GM23338 (cell line): ENCODE measurements at regions not wholly inside any gene's neighbourhood (a gene's known extent, or its start where the extent isn't known, plus 50 kb on each side); places are given as distances from the start of the nearest gene placed in this dataset.

ENCODE experiments used
- ATAC-seq: fragments of 200-7000 bp; cut with Tn5 transposase; 3 replicates; pipeline ENCODE4 v1.9.1; 2020
- DNase-seq: peaks from one replicate; pipeline ENCODE4 v3.0.0-alpha.2; 2015; ENCODE audit warnings: low spot score
- H2AFZ ChIP-seq: fragments of 200-600 bp; sonication (generic); 2 replicates; pipeline ENCODE4 v1.8.0; 2016; ENCODE audit warnings: antibody characterized with exemption, mild to moderate bottlenecking, moderate library complexity
- H3F3A ChIP-seq: fragments of 200-600 bp; sonication (generic); replicated peaks from 2 replicates; pipeline ENCODE4 v1.8.0; 2017; ENCODE audit warnings: antibody characterized with exemption, mixed run types, low read depth
- H3K27ac ChIP-seq: fragments of 200-600 bp; sonication (generic); 2 replicates; pipeline ENCODE4 v1.6.1; 2016; ENCODE audit warnings: low read depth
- H3K27me3 ChIP-seq: fragments of 200-600 bp; sonication (generic); 2 replicates; pipeline ENCODE4 v1.8.0; 2016; ENCODE audit warnings: mild to moderate bottlenecking, mixed run types, moderate library complexity; ENCODE audit not compliant: insufficient read depth
- H3K36me3 ChIP-seq: fragments of 200-600 bp; sonication (generic); 2 replicates; pipeline ENCODE4 v1.8.0; 2016; ENCODE audit warnings: mild to moderate bottlenecking; ENCODE audit not compliant: insufficient read depth
- H3K4me1 ChIP-seq: fragments of 200-600 bp; sonication (generic); 2 replicates; pipeline ENCODE4 v1.8.0; 2016; ENCODE audit warnings: mild to moderate bottlenecking, moderate library complexity; ENCODE audit not compliant: insufficient read depth
- H3K4me2 ChIP-seq: fragments of 200-600 bp; sonication (generic); 2 replicates; pipeline ENCODE4 v1.7.1; 2017; ENCODE audit warnings: mixed run types
- H3K4me3 ChIP-seq: fragments of 200-600 bp; sonication (generic); 2 replicates; pipeline ENCODE4 v1.6.1; 2016; ENCODE audit warnings: mixed run types
- H3K79me2 ChIP-seq: fragments of 200-600 bp; sonication (generic); replicated peaks from 2 replicates; pipeline ENCODE4 v1.8.0; 2017; ENCODE audit warnings: mild to moderate bottlenecking; ENCODE audit not compliant: insufficient read depth
- H3K9me2 ChIP-seq: fragments of 200-600 bp; sonication (generic); 2 replicates; pipeline ENCODE4 v1.8.0; 2017; ENCODE audit not compliant: insufficient read depth
- H4K20me1 ChIP-seq: fragments of 200-600 bp; sonication (generic); replicated peaks from 2 replicates; pipeline ENCODE4 v1.8.0; 2017; ENCODE audit warnings: mild to moderate bottlenecking; ENCODE audit not compliant: insufficient read depth
- H3K27ac Mint-ChIP-seq: 2 replicates; pipeline ENCODE4 v1.8.0; 2020; ENCODE audit warnings: inconsistent platforms, mild to moderate bottlenecking, moderate library complexity, mixed read lengths
- H3K27me3 Mint-ChIP-seq: 3 replicates; pipeline ENCODE4 v1.8.0; 2022; ENCODE audit warnings: low read depth, mild to moderate bottlenecking, moderate library complexity, mixed read lengths, inconsistent platforms; ENCODE audit not compliant: insufficient read depth, poor library complexity
- H3K36me3 Mint-ChIP-seq: 3 replicates; pipeline ENCODE4 v1.8.0; 2021; ENCODE audit warnings: low read depth, mild to moderate bottlenecking, inconsistent platforms, moderate library complexity, mixed read lengths
- H3K4me1 Mint-ChIP-seq: 3 replicates; pipeline ENCODE4 v1.8.0; 2020; ENCODE audit warnings: mild to moderate bottlenecking, inconsistent platforms, mixed read lengths
- H3K4me3 Mint-ChIP-seq: 3 replicates; pipeline ENCODE4 v1.8.0; 2021; ENCODE audit warnings: moderate library complexity, mild to moderate bottlenecking, inconsistent platforms, mixed read lengths
- H3K9me3 Mint-ChIP-seq: 3 replicates; pipeline ENCODE4 v1.8.0; 2020; ENCODE audit warnings: moderate library complexity, mild to moderate bottlenecking, inconsistent platforms, mixed read lengths
- CREB1 ChIP-seq: fragments of 250-450 bp; sonication (Bioruptor Pico); IDR thresholded peaks from 2 replicates; pipeline ENCODE4 v1.5.0; 2020; ENCODE audit warnings: low read depth, mild to moderate bottlenecking, moderate library complexity
- ETS1 ChIP-seq: IDR thresholded peaks from 2 replicates; pipeline ENCODE4 v1.6.1; 2016; ENCODE audit warnings: antibody characterized with exemption
- EZH2 ChIP-seq: fragments of 200-600 bp; sonication (generic); IDR thresholded peaks from one replicate; pipeline ENCODE4 v1.8.0; 2017; ENCODE audit warnings: antibody characterized with exemption, mild to moderate bottlenecking, low read depth; ENCODE audit not compliant: unreplicated experiment
- EZH2phosphoT487 ChIP-seq: fragments of 200-600 bp; sonication (generic); IDR thresholded peaks from one replicate; pipeline ENCODE4 v1.8.1; 2018; ENCODE audit warnings: antibody characterized with exemption; ENCODE audit not compliant: unreplicated experiment
- JUNB ChIP-seq: IDR thresholded peaks from one replicate; pipeline ENCODE4 v1.6.1; 2016; ENCODE audit warnings: antibody characterized with exemption; ENCODE audit not compliant: unreplicated experiment
- NANOG ChIP-seq: IDR thresholded peaks from 2 replicates; pipeline ENCODE4 v1.6.1; 2016; ENCODE audit warnings: antibody characterized with exemption, borderline replicate concordance
- POLR2AphosphoS5 ChIP-seq: IDR thresholded peaks from 2 replicates; pipeline ENCODE4 v1.6.1; 2016; ENCODE audit warnings: antibody characterized with exemption, low read depth
- STAT1 ChIP-seq: IDR thresholded peaks from one replicate; pipeline ENCODE4 v1.6.1; 2016; ENCODE audit warnings: antibody characterized with exemption; ENCODE audit not compliant: unreplicated experiment
- ZNF114 ChIP-seq: fragments of 250-450 bp; sonication (Bioruptor Pico); IDR thresholded peaks from 2 replicates; pipeline ENCODE4 v1.5.0; 2020; ENCODE audit warnings: mild to moderate bottlenecking, moderate library complexity
- ZNF331 ChIP-seq: fragments of 250-450 bp; sonication (Bioruptor Pico); IDR thresholded peaks from 2 replicates; pipeline ENCODE4 v1.5.0; 2020; ENCODE audit warnings: low read depth, mild to moderate bottlenecking, moderate library complexity
- TF ChIP-seq, protein P1 (sequence below), 2 experiments: fragments of 200-600 bp in 1 of 2; sonication (generic) in 1 of 2; conservative IDR thresholded peaks; 2 replicates each; pipeline versions ENCODE4 v1.5.1 to v1.6.1; 2016 to 2017; ENCODE audit warnings: antibody characterized with exemption in 2 of 2, low read depth in 2 of 2, mild to moderate bottlenecking in 2 of 2, moderate library complexity in 1 of 2
- TF ChIP-seq, protein P2 (sequence below): IDR thresholded peaks from one replicate; pipeline ENCODE4 v1.6.1; 2018; ENCODE audit warnings: antibody characterized with exemption; ENCODE audit not compliant: unreplicated experiment

GRCh38 chr6:82611751-82612150 is 248.1 kb downstream of the TPBG start (continued):
- TF ChIP-seq ETS1 (no peak), EZH2phosphoT487 (no peak)

GRCh38 chr6:82612475-82613039 is 248.9 kb downstream of the TPBG start:
- Mint-ChIP-seq H3K4me1 (peaks cover 7% of the 10 kb centered on the region; the same call in 2 of the 3 replicates), H3K9me3 (no peaks in the 10 kb centered on the region), H3K36me3 (no peaks in the 10 kb centered on the region), H3K27me3 (no peaks in the 10 kb centered on the region), H3K27ac (no peak overlapping the region), H3K4me3 (no peak overlapping the region)
- peaks cover 3% of the 10 kb centered on the region; the same call in 1 of the 2 replicates for H3K4me1 ChIP-seq
- H3F3A ChIP-seq = no peaks in the 10 kb centered on the region
- no peaks in the 10 kb centered on the region for H3K9me2 ChIP-seq
- H2AFZ ChIP-seq = no peak overlapping the region
- H3K79me2 ChIP-seq = no peaks in the 10 kb centered on the region
- H3K27me3 ChIP-seq = no peaks in the 10 kb centered on the region
- no peak overlapping the region for H3K4me2 ChIP-seq
- H4K20me1 ChIP-seq = no peaks in the 10 kb centered on the region
- DNase-seq = no peak
- no peaks in the 10 kb centered on the region for H3K36me3 ChIP-seq
- no peak overlapping the region for H3K27ac ChIP-seq
- no peak for TF ChIP-seq CREB1 (CRISPR knock-in tag)
- TF ChIP-seq, protein P1, sequence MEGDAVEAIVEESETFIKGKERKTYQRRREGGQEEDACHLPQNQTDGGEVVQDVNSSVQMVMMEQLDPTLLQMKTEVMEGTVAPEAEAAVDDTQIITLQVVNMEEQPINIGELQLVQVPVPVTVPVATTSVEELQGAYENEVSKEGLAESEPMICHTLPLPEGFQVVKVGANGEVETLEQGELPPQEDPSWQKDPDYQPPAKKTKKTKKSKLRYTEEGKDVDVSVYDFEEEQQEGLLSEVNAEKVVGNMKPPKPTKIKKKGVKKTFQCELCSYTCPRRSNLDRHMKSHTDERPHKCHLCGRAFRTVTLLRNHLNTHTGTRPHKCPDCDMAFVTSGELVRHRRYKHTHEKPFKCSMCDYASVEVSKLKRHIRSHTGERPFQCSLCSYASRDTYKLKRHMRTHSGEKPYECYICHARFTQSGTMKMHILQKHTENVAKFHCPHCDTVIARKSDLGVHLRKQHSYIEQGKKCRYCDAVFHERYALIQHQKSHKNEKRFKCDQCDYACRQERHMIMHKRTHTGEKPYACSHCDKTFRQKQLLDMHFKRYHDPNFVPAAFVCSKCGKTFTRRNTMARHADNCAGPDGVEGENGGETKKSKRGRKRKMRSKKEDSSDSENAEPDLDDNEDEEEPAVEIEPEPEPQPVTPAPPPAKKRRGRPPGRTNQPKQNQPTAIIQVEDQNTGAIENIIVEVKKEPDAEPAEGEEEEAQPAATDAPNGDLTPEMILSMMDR (conservative IDR thresholded peaks at IDR 0.05; ENCODE audit: low read depth in 2 of 2) = no peak
- no peak for TF ChIP-seq ZNF114 (CRISPR knock-in tag)
- TF ChIP-seq NANOG = no peak
- no peak for TF ChIP-seq ZNF331 (CRISPR knock-in tag)
- TF ChIP-seq JUNB = no peak
- TF ChIP-seq EZH2phosphoT487 = no peak
- TF ChIP-seq STAT1 = no peak
- no peak for TF ChIP-seq POLR2AphosphoS5
- TF ChIP-seq EZH2 = no peak
- TF ChIP-seq, protein P2, sequence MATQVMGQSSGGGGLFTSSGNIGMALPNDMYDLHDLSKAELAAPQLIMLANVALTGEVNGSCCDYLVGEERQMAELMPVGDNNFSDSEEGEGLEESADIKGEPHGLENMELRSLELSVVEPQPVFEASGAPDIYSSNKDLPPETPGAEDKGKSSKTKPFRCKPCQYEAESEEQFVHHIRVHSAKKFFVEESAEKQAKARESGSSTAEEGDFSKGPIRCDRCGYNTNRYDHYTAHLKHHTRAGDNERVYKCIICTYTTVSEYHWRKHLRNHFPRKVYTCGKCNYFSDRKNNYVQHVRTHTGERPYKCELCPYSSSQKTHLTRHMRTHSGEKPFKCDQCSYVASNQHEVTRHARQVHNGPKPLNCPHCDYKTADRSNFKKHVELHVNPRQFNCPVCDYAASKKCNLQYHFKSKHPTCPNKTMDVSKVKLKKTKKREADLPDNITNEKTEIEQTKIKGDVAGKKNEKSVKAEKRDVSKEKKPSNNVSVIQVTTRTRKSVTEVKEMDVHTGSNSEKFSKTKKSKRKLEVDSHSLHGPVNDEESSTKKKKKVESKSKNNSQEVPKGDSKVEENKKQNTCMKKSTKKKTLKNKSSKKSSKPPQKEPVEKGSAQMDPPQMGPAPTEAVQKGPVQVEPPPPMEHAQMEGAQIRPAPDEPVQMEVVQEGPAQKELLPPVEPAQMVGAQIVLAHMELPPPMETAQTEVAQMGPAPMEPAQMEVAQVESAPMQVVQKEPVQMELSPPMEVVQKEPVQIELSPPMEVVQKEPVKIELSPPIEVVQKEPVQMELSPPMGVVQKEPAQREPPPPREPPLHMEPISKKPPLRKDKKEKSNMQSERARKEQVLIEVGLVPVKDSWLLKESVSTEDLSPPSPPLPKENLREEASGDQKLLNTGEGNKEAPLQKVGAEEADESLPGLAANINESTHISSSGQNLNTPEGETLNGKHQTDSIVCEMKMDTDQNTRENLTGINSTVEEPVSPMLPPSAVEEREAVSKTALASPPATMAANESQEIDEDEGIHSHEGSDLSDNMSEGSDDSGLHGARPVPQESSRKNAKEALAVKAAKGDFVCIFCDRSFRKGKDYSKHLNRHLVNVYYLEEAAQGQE = no peak
- no peak overlapping the region for H3K4me3 ChIP-seq
- ATAC-seq = no peak
